Vagina (tissue), 2 donors: ENCODE measurements at regions not wholly inside any gene's neighbourhood (a gene's known extent, or its start where the extent isn't known, plus 50 kb on each side); places are given as distances from the start of the nearest gene placed in this dataset.

Experiments
- CTCF ChIP-seq, 3 experiments: fragments of 450-650 bp in 2 of 3; fragments of 200-600 bp in 1 of 3; sonication (generic) in 1 of 3; IDR thresholded peaks; one replicate each; pipeline ENCODE4 v1.5.1; 2017 to 2019; ENCODE audit warnings: antibody characterized with exemption in 3 of 3, mild to moderate bottlenecking in 2 of 3, moderate library complexity in 2 of 3
- POLR2A ChIP-seq, 2 donors: fragments of 450-650 bp; IDR thresholded peaks; one replicate each; pipeline ENCODE4 v1.6.1; 2017; ENCODE audit warnings: antibody characterized with exemption in 2 of 2, mild to moderate bottlenecking in 2 of 2, moderate library complexity in 2 of 2
- POLR2AphosphoS5 ChIP-seq, 2 donors: sonication (generic); formaldehyde crosslinking; IDR thresholded peaks; one replicate each; pipeline ENCODE4 v1.9.0; 2017; ENCODE audit warnings: antibody characterized with exemption in 2 of 2, mild to moderate bottlenecking in 2 of 2, low read depth in 1 of 2; ENCODE audit not compliant: insufficient read depth in 1 of 2

- no peak for TF ChIP-seq CTCF (IDR thresholded peaks at IDR 0.05)
- TF ChIP-seq POLR2AphosphoS5 (IDR thresholded peaks at IDR 0.05; ENCODE audit: insufficient read depth in 1 of 2, low read depth in 1 of 2): no peak
- no peak for TF ChIP-seq POLR2A (IDR thresholded peaks at IDR 0.05)
Observed at GRCh38 chr4:134727696-134728095, 526.1 kb upstream of the PABPC4L start.
